Mucosa of descending colon (tissue), 3 donors: ENCODE measurements at regions not wholly inside any gene's neighbourhood (a gene's known extent, or its start where the extent isn't known, plus 50 kb on each side); places are given as distances from the start of the nearest gene placed in this dataset.

Experiments
- ATAC-seq: fragments of 200-7000 bp; cut with Tn5 transposase; one replicate; pipeline ENCODE4 v1.9.1; 2020; ENCODE audit warnings: mild to moderate bottlenecking, moderate library complexity
- DNase-seq, 3 donors: peaks; one replicate each; pipeline ENCODE4 v3.0.0-alpha.2; 2020
- H3K36me3 ChIP-seq: fragments of 200-600 bp; one replicate; pipeline ENCODE4 v1.8.0; 2021; ENCODE audit warnings: low read depth, mild to moderate bottlenecking
- H3K4me1 ChIP-seq: fragments of 200-600 bp; one replicate; pipeline ENCODE4 v1.8.0; 2021; ENCODE audit warnings: low read depth, mild to moderate bottlenecking
- H3K4me3 ChIP-seq: fragments of 200-600 bp; one replicate; pipeline ENCODE4 v1.8.0; 2021; ENCODE audit warnings: mild to moderate bottlenecking
- H3K9me3 ChIP-seq: fragments of 200-600 bp; one replicate; pipeline ENCODE4 v1.8.0; 2021; ENCODE audit warnings: mild to moderate bottlenecking
- intact Hi-C, 2 donors: fragments of 100-400 bp; cut with DNase I in 1 of 2; cut with micrococcal nuclease in 1 of 2; formaldehyde crosslinking; loops; one replicate each; pipeline versions ENCODE4 v1.11.0 to v1.11.1; 2022; cut with DNase I, micrococcal nuclease
- TF ChIP-seq, protein P1 (sequence below): fragments of 200-600 bp; IDR thresholded peaks from one replicate; pipeline ENCODE4 v1.8.0; 2022; ENCODE audit warnings: antibody characterized with exemption, mild to moderate bottlenecking
- donor health status: DM: no; HTN: no; CAD: no; lungs with moderate emphysema.
- donor health status: DM: no; HTN: no; CAD: no.
- donor health status: DM: no; HTN: yes; CAD: no.

DNA sequence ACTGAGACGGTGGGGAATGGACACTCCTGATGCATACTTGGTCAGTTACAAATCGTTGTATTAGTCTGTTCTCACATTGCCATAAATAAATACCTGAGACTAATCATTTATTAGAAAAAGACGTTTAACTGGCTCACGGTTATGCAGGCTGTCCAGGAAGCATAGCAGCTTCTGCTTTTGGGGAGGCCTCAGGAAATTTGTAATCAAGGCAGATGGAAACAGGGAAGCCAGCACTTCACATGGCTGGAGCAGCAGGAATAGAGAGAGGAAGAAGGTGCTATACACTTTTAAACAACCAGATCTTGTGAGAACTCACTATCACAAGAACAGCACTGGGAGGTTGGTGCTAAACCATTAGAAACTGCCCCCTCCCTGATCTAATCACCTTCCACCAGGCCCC, 418.2 kb downstream of the FLRT2 start:
- peaks cover 17% of the 10 kb centered on the region for H3K9me3 ChIP-seq
- no peaks in the 10 kb centered on the region for H3K4me1 ChIP-seq
- no peaks in the 10 kb centered on the region for H3K36me3 ChIP-seq
- TF ChIP-seq, protein P1, sequence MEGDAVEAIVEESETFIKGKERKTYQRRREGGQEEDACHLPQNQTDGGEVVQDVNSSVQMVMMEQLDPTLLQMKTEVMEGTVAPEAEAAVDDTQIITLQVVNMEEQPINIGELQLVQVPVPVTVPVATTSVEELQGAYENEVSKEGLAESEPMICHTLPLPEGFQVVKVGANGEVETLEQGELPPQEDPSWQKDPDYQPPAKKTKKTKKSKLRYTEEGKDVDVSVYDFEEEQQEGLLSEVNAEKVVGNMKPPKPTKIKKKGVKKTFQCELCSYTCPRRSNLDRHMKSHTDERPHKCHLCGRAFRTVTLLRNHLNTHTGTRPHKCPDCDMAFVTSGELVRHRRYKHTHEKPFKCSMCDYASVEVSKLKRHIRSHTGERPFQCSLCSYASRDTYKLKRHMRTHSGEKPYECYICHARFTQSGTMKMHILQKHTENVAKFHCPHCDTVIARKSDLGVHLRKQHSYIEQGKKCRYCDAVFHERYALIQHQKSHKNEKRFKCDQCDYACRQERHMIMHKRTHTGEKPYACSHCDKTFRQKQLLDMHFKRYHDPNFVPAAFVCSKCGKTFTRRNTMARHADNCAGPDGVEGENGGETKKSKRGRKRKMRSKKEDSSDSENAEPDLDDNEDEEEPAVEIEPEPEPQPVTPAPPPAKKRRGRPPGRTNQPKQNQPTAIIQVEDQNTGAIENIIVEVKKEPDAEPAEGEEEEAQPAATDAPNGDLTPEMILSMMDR, result no peak
- DNase-seq (no peak), ATAC-seq (no peak)
- intact Hi-C loops, result no loop called here
- no peak overlapping the region for H3K4me3 ChIP-seq

DNA sequence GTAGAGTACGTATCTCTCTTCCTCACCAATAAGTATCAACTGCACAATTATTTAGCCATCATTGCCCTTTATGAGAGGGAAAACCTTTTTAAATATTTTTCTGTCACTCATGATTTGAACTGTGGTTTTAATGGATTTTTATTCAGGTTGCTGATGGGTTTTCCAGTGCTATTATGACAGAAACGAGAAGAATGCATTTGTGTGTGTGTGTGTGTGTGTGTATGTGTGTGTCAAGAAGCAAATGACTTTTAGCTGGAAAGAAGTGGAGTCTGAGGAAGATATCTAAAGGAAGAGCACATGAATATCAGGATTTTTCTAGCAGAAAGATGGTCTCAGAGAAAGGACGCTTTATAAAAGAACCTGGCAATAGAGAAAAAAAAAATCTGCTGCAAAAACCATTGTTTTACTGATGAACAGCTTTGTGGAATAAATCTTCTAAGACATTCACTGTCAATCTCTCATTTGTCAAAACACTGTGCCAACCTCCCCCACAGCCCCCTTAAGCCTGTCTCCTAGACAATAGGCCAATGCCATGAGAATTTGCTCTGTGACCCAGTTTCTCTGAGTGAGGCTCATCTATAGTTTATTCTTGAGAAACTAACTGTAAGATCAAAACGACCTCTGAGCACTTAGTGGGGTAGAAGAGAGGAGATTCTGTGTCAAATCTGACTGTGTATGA, 417.7 kb downstream of the FLRT2 start:
- no peak for ATAC-seq
- intact Hi-C loops, result no loop called here

DNA sequence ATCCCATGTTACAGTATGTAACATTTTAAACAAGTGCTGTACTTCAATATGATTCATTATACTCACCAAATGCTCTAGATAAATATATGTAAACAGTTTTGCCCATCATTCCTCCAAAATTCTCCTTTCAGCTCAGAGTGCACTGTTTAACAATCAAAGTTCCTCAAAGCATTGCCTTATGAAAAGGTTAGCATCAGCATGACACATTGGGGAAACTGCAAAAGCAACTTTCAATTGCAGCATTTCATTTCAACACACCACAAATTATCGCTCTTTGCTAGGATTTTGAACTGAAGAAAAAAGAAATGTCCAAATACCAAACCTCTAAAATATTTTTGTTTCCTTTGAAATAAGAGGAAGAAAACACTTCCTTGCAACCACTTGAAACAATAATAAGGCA, 413.2 kb downstream of the FLRT2 start:
- H3K36me3 ChIP-seq, result no peaks in the 10 kb centered on the region
- H3K9me3 ChIP-seq, result peaks cover 24% of the 10 kb centered on the region
- H3K4me3 ChIP-seq, result no peak overlapping the region
- DNase-seq, result no peak
- TF ChIP-seq, protein P1, result no peak
- intact Hi-C loops, result no loop called here
- H3K4me1 ChIP-seq, result no peaks in the 10 kb centered on the region
- ATAC-seq, result no peak

More for the DNA sequence above, 417.7 kb downstream of the FLRT2 start:
- H3K9me3 ChIP-seq, result peaks cover 22% of the 10 kb centered on the region
- no peak for DNase-seq
- H3K36me3 ChIP-seq, result no peaks in the 10 kb centered on the region
- H3K4me1 ChIP-seq, result no peaks in the 10 kb centered on the region
- TF ChIP-seq, protein P1, result no peak
- no peak overlapping the region for H3K4me3 ChIP-seq

DNA sequence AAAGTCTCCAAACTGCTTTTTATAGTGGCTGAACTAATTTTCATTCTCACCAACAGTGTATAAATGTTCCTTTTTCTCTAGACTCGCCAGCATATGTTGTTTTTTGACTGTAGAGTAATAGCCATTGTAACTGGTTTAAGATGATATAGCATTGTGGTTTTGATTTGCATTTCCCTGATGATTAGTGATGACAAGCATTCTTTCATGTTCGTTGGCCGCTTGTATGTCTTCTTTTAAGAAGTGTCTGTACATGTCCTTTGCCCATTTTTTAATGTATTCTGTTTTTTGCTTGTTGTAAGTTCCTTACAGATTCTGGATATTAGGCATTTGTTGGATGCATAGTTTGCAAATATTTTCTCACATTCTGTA, 404.9 kb downstream of the FLRT2 start:
- Histone ChIP-seq H3K4me1 (no peaks in the 10 kb centered on the region), H3K36me3 (no peaks in the 10 kb centered on the region), H3K4me3 (no peak overlapping the region), H3K9me3 (peaks cover 56% of the 10 kb centered on the region)
- DNase-seq (no peak), ATAC-seq (no peak)
- TF ChIP-seq, protein P1, result no peak
- intact Hi-C loops, result no loop called here

DNA sequence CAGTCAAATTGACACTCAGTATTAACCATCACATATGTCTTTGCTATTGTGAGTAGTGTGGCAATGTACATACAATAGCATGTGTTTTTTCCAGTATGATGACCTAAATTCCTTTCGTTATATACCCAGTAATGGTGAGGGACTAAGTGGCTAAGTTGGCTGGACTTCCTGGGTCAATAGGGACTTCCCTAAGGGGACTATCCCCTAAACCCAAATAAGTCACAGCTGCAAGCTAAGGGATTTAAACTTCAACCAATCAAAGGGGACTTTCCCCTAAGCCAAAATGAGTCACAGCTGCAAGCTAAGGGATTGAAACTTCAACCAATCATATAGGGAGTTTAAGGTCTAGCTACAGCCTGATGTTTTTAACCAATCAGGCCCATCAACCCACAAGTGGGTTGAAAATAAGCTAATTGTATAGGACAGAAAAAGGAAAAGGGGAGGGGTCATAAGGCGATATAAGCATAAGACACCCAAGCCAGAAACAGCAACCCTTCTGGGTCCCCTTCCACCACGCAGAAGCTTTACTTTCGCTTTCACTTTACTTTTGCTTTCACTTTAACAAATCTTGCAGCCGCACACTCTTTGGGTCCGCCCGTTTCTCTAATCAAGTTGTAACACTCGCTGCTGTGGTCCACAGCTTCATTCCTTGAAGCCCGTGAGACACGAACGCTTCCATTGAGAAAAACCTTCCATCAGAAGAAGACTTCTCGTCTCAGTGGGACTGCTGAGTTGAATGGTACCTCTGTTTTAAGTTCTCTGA, 404.4 kb downstream of the FLRT2 start:
- Histone ChIP-seq H3K4me3 (no peak overlapping the region), H3K36me3 (no peaks in the 10 kb centered on the region), H3K4me1 (no peaks in the 10 kb centered on the region), H3K9me3 (peaks cover 55% of the 10 kb centered on the region)
- ATAC-seq (peak; percentile 73), DNase-seq (peak in 2 of 3 donors; percentile 28 to 33)
- intact Hi-C loops, result no loop called here
- TF ChIP-seq, protein P1, result no peak
